Ovary (tissue), 3 donors: ENCODE measurements at regions not wholly inside any gene's neighbourhood (a gene's known extent, or its start where the extent isn't known, plus 50 kb on each side); places are given as distances from the start of the nearest gene placed in this dataset.

Experiments
- POLR2A ChIP-seq: fragments of 450-650 bp; IDR thresholded peaks from one replicate; pipeline ENCODE4 v1.6.1; 2017; ENCODE audit warnings: antibody characterized with exemption, mild to moderate bottlenecking, moderate library complexity
- TF ChIP-seq, protein P1 (sequence below), 3 donors: fragments of 450-650 bp in 2 of 3; fragments of 200-600 bp in 1 of 3; IDR thresholded peaks; one replicate each; pipeline versions ENCODE4 v1.5.1 to v1.8.0; 2016 to 2022; ENCODE audit warnings: antibody characterized with exemption in 3 of 3, mild to moderate bottlenecking in 1 of 3
- donor health status: DM: no; HTN: no; CAD: no.

DNA sequence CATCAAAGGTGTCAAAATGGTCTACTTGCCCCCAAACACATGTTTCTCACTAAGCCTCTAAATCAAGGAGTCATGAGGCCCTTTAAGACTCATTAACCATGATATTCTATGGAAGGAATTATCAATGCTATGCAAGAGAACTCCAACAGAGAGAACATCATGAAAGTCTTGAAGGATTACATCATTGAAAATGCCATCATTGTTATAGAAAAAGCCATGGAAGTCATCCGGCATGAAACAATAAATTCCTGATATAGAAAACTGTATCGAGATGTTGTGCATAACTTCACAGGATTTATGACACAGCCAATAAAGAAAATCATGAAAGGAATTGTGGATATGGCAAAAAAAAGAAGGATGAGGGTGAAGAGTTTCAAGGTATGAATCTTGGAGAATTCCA, 1363.6 kb upstream of the CDH2 start:
- no peak for TF ChIP-seq POLR2A
- TF ChIP-seq, protein P1, sequence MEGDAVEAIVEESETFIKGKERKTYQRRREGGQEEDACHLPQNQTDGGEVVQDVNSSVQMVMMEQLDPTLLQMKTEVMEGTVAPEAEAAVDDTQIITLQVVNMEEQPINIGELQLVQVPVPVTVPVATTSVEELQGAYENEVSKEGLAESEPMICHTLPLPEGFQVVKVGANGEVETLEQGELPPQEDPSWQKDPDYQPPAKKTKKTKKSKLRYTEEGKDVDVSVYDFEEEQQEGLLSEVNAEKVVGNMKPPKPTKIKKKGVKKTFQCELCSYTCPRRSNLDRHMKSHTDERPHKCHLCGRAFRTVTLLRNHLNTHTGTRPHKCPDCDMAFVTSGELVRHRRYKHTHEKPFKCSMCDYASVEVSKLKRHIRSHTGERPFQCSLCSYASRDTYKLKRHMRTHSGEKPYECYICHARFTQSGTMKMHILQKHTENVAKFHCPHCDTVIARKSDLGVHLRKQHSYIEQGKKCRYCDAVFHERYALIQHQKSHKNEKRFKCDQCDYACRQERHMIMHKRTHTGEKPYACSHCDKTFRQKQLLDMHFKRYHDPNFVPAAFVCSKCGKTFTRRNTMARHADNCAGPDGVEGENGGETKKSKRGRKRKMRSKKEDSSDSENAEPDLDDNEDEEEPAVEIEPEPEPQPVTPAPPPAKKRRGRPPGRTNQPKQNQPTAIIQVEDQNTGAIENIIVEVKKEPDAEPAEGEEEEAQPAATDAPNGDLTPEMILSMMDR (IDR thresholded peaks at IDR 0.05) = no peak
